SK-N-SH (cell line): ENCODE measurements at regions not wholly inside any gene's neighbourhood (a gene's known extent, or its start where the extent isn't known, plus 50 kb on each side); places are given as distances from the start of the nearest gene placed in this dataset.

Experiments used
- CTCF ChIA-PET: fragments of 300-600, 350-600 bp; formaldehyde crosslinking; extraction: SDS; loops from one replicate; lab custom pipeline; 2021; lab: Yijun Ruan, JAX
- POLR2A ChIA-PET: fragments of 350-600 bp; sonication (Branson Sonifier 250); formaldehyde crosslinking; extraction: SDS; loops from one replicate; lab custom pipeline; 2020; ENCODE audit warnings: antibody characterized with exemption, inconsistent platforms; lab: Yijun Ruan, JAX
- DNase-seq: peaks from one replicate; pipeline ENCODE4 v3.0.0; 2012
- H2AFZ ChIP-seq: fragments of 200-600 bp; sonication (generic); 2 replicates; pipeline ENCODE4 v1.8.1; 2016; ENCODE audit warnings: antibody characterized with exemption, mild to moderate bottlenecking, low read depth
- H3F3A ChIP-seq: fragments of 200-600 bp; sonication (generic); replicated peaks from 2 replicates; pipeline ENCODE3; 2016; ENCODE audit warnings: antibody characterized with exemption, mild to moderate bottlenecking; ENCODE audit not compliant: insufficient read depth
- H3K27ac ChIP-seq, 2 experiments: fragments of 200-500 bp in 1 of 2; fragments of 200-600 bp in 1 of 2; sonication (Bioruptor generic) in 1 of 2; sonication (generic), shearing (Covaris generic) in 1 of 2; 2 replicates each; pipeline versions ENCODE4 v1.5.1 to v1.6.1; 2014 to 2016; ENCODE audit warnings: low read depth in 2 of 2, inconsistent platforms in 1 of 2, low read length in 1 of 2, mild to moderate bottlenecking in 1 of 2, mixed read lengths in 1 of 2
- H3K27me3 ChIP-seq: fragments of 200-600 bp; sonication (generic), shearing (Covaris generic); 2 replicates; pipeline ENCODE4 v1.6.1; 2016; ENCODE audit warnings: mixed run types; ENCODE audit not compliant: insufficient read depth
- H3K36me3 ChIP-seq, 2 experiments: fragments of 200-500 bp in 1 of 2; fragments of 200-600 bp in 1 of 2; sonication (Bioruptor generic) in 1 of 2; sonication (generic) in 1 of 2; replicated peaks in 1 of 2; 2 replicates each; pipeline versions ENCODE3 to v1.5.1; 2014 to 2016; ENCODE audit warnings: low read length in 1 of 2, mild to moderate bottlenecking in 1 of 2; ENCODE audit not compliant: insufficient read depth in 2 of 2, control insufficient read depth in 1 of 2
- H3K4me1 ChIP-seq, 2 experiments: fragments of 200-500 bp in 1 of 2; fragments of 200-600 bp in 1 of 2; sonication (Bioruptor generic) in 1 of 2; sonication (generic), shearing (Covaris generic) in 1 of 2; 2 replicates each; pipeline versions ENCODE4 v1.5.1 to v1.6.1; 2014 to 2016; ENCODE audit warnings: low read depth in 1 of 2, low read length in 1 of 2, mixed run types in 1 of 2; ENCODE audit not compliant: insufficient read depth in 2 of 2, control insufficient read depth in 1 of 2
- H3K4me2 ChIP-seq: fragments of 200-600 bp; sonication (generic), shearing (Covaris generic); 2 replicates; pipeline ENCODE4 v1.6.1; 2017; ENCODE audit warnings: mixed run types
- H3K4me3 ChIP-seq, 2 experiments: fragments of 200-500 bp in 1 of 2; fragments of 200-600 bp in 1 of 2; sonication (Bioruptor generic) in 1 of 2; sonication (generic), shearing (Covaris generic) in 1 of 2; 2 replicates each; pipeline versions ENCODE4 v1.5.1 to v1.8.1; 2014 to 2016; ENCODE audit warnings: low read depth in 2 of 2, inconsistent platforms in 1 of 2, low read length in 1 of 2, mild to moderate bottlenecking in 1 of 2, mixed read lengths in 1 of 2, moderate library complexity in 1 of 2
- H3K79me2 ChIP-seq: fragments of 200-600 bp; sonication (generic); 2 replicates; pipeline ENCODE4 v1.8.1; 2017; ENCODE audit warnings: mild to moderate bottlenecking; ENCODE audit not compliant: insufficient read depth
- H3K9ac ChIP-seq: fragments of 200-600 bp; sonication (generic); 2 replicates; pipeline ENCODE4 v1.6.1; 2017; ENCODE audit warnings: mixed run types
- H3K9me2 ChIP-seq: fragments of 200-600 bp; sonication (generic); 2 replicates; pipeline ENCODE4 v1.6.1; 2017; ENCODE audit warnings: mixed run types
- H3K9me3 ChIP-seq: fragments of 200-600 bp; sonication (generic); 2 replicates; pipeline ENCODE4 v1.6.1; 2017; ENCODE audit warnings: mixed run types, mild to moderate bottlenecking, moderate library complexity
- H4K20me1 ChIP-seq: fragments of 200-600 bp; sonication (generic); 2 replicates; pipeline ENCODE4 v1.6.1; 2017; ENCODE audit warnings: mild to moderate bottlenecking, mixed run types; ENCODE audit not compliant: insufficient read depth
- CHD2 ChIP-seq: fragments of 150-350 bp; IDR thresholded peaks from 2 replicates; pipeline ENCODE4 v1.6.1; 2018; ENCODE audit warnings: low read length; ENCODE audit not compliant: partially characterized antibody
- EP300 ChIP-seq, 2 experiments: IDR thresholded peaks; 2 replicates each; pipeline versions ENCODE4 v1.4.0 to v1.6.1; 2012; ENCODE audit warnings: borderline replicate concordance in 1 of 2, low read depth in 1 of 2, low read length in 1 of 2
- EZH2phosphoT487 ChIP-seq: fragments of 200-600 bp; sonication (generic); IDR thresholded peaks from 2 replicates; pipeline ENCODE4 v1.6.1; 2017; ENCODE audit warnings: low read depth, mixed run types, mild to moderate bottlenecking, antibody characterized with exemption, moderate library complexity, borderline replicate concordance
- FOSL2 ChIP-seq: IDR thresholded peaks from 2 replicates; pipeline ENCODE4 v1.4.0; 2012; ENCODE audit warnings: low read depth, mild to moderate bottlenecking, moderate library complexity, borderline replicate concordance
- FOXJ3 ChIP-seq: sonication (generic); formaldehyde crosslinking; IDR thresholded peaks from 2 replicates; pipeline ENCODE4 v1.5.1; 2020; ENCODE audit warnings: mild to moderate bottlenecking, missing genetic modification reagents
- FOXM1 ChIP-seq: IDR thresholded peaks from 2 replicates; pipeline ENCODE4 v1.4.0; 2012; ENCODE audit warnings: low read depth, mild to moderate bottlenecking
- GABPA ChIP-seq: IDR thresholded peaks from 2 replicates; pipeline ENCODE4 v1.4.0; 2012; ENCODE audit warnings: low read depth, mild to moderate bottlenecking
- GATA2 ChIP-seq: sonication (generic); formaldehyde crosslinking; IDR thresholded peaks from 2 replicates; pipeline ENCODE4 v1.5.0; 2020; ENCODE audit warnings: mild to moderate bottlenecking, missing genetic modification reagents
- JUND ChIP-seq: IDR thresholded peaks from 2 replicates; pipeline ENCODE4 v1.4.0; 2012
- MEF2A ChIP-seq: IDR thresholded peaks from 2 replicates; pipeline ENCODE4 v1.4.0; 2012; ENCODE audit warnings: low read depth, borderline replicate concordance
- MXI1 ChIP-seq: IDR thresholded peaks from 2 replicates; pipeline ENCODE4 v1.6.1; 2012; ENCODE audit warnings: mild to moderate bottlenecking, low read depth, low read length, improper control_type of control experiment
- NFIC ChIP-seq: IDR thresholded peaks from 2 replicates; pipeline ENCODE4 v1.4.0; 2012; ENCODE audit warnings: borderline replicate concordance
- NRF1 ChIP-seq: IDR thresholded peaks from 2 replicates; pipeline ENCODE4 v1.6.1; 2012; ENCODE audit warnings: low read depth, mild to moderate bottlenecking, low read length
- RAD21 ChIP-seq: IDR thresholded peaks from 2 replicates; pipeline ENCODE4 v1.6.1; 2012; ENCODE audit warnings: mild to moderate bottlenecking, low read length
- RCOR1 ChIP-seq: fragments of 150-350 bp; IDR thresholded peaks from 2 replicates; pipeline ENCODE4 v1.6.1; 2017; ENCODE audit warnings: antibody characterized with exemption, low read length
- RFX5 ChIP-seq: IDR thresholded peaks from 2 replicates; pipeline ENCODE4 v1.6.1; 2012; ENCODE audit warnings: mild to moderate bottlenecking, improper control_type of control experiment, low read length
- RXRA ChIP-seq: IDR thresholded peaks from 2 replicates; pipeline ENCODE4 v1.4.0; 2012; ENCODE audit warnings: low read depth, mild to moderate bottlenecking, borderline replicate concordance
- SIN3A ChIP-seq: IDR thresholded peaks from 2 replicates; pipeline ENCODE4 v1.6.1; 2012; ENCODE audit warnings: low read depth, mild to moderate bottlenecking, low read length, moderate library complexity, borderline replicate concordance
- SMC3 ChIP-seq: IDR thresholded peaks from 2 replicates; pipeline ENCODE4 v1.6.1; 2012; ENCODE audit warnings: low read depth, low read length, improper control_type of control experiment
- TCF12 ChIP-seq: IDR thresholded peaks from 2 replicates; pipeline ENCODE4 v1.4.0; 2012
- YY1 ChIP-seq: IDR thresholded peaks from 2 replicates; pipeline ENCODE4 v1.4.0; 2012; ENCODE audit warnings: low read depth, mild to moderate bottlenecking
- WGBS: methylation state at CpG from one replicate; pipeline ENCODE4 v1.1.6; 2017; ENCODE audit warnings: low lambda C conversion rate; 5-methylcytosine and 5-hydroxymethylcytosine counted together
- TF ChIP-seq, protein P1 (sequence below): fragments of 200-600 bp; sonication (generic); IDR thresholded peaks from 2 replicates; pipeline ENCODE4 v1.6.1; 2017; ENCODE audit warnings: antibody characterized with exemption, mild to moderate bottlenecking, moderate library complexity
- TF ChIP-seq, protein P2 (sequence below): IDR thresholded peaks from 2 replicates; pipeline ENCODE4 v1.4.0; 2012; ENCODE audit warnings: low read depth
- TF ChIP-seq, protein P3 (sequence below): IDR thresholded peaks from 2 replicates; pipeline ENCODE4 v1.6.1; 2012; ENCODE audit warnings: mild to moderate bottlenecking, low read depth, low read length, moderate library complexity
- TF ChIP-seq, protein P4 (sequence below): IDR thresholded peaks from 2 replicates; pipeline ENCODE4; 2012

DNA sequence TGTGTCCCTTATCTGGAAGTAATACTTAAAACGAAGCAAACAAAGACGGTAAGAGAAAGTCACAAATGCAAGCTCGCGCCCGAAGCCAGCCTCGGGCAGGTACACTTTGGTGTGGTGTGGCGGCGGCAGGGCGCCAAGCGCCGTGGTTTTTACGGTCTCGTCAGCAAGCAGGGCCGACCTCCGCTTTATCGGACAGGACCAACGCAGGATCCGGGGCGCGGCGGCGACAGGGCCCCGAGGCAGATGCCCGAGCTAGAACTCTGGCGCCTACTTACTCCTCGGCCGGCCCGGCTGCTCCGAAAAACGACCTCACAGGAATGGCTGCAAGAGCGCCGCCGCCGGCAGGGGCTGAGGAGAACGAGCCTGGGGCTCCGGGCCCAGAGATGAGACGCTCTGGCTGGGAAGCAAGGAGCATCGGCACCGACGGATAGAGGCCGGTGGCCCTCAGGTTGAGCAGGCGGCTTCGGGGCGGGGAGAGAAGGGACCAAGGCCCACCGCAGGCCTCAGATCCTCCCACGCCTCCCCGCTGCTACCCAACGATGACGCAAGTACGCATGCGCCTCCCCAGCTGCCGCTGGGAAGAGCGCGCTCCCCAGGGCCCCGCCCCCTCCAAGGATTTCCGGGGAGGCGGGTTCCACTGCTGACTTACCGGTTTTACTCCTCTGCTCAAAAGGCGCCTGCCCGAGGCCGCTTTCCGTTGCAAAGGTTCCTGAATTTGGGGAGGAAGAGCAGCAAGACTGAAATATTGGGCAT, 60.6 kb downstream of the FAM217A start:
- ChIA-PET CTCF (interaction anchor here (0.6 to 1.9 kb wide), 10 partner anchors 9 to 781 kb away, joined by 3 to 6 read pairs (median 4); partner anchors contain the start of gene FAM50B), POLR2A (interaction anchor here (0.6 to 1.2 kb wide), 2 partner anchors 117 to 924 kb away, joined by 4 read pairs; partner anchors contain the start of gene ECI2)
- H3K4me3 ChIP-seq = peak overlapping the region; percentile 70 to 83
- H3K9me3 ChIP-seq = no peaks in the 10 kb centered on the region
- peak overlapping the region; percentile 94 for H3K9ac ChIP-seq
- peaks cover 0 to 11% of the 10 kb centered on the region in 2 experiments for H3K36me3 ChIP-seq
- 1% methylated on average over 38 of the region's 62 CpGs for WGBS
- H3K4me1 ChIP-seq = peaks cover 9 to 11% of the 10 kb centered on the region in 2 experiments; a peak in 2 of 4 replicates
- H3K79me2 ChIP-seq = peaks cover 81% of the 10 kb centered on the region
- H3K27ac ChIP-seq = peak overlapping the region; percentile 93 to 98
- H3K9me2 ChIP-seq = no peaks in the 10 kb centered on the region
- DNase-seq = peak; percentile 93
- H4K20me1 ChIP-seq = peaks cover 17% of the 10 kb centered on the region
- H3F3A ChIP-seq = peaks cover 33% of the 10 kb centered on the region
- peak overlapping the region; percentile 74 for H3K4me2 ChIP-seq
- no peaks in the 10 kb centered on the region for H3K27me3 ChIP-seq
- H2AFZ ChIP-seq = peak overlapping the region; percentile 76
- TF ChIP-seq MXI1 = peak; percentile 82
- TF ChIP-seq EP300 (IDR thresholded peaks at IDR 0.05; ENCODE audit: borderline replicate concordance in 1 of 2, low read depth in 1 of 2, low read length in 1 of 2) = no peak
- no peak for TF ChIP-seq YY1
- no peak for TF ChIP-seq RAD21
- TF ChIP-seq NRF1 = peak; percentile 71
- TF ChIP-seq JUND = no peak
- no peak for TF ChIP-seq RXRA
- peak; percentile 41 for TF ChIP-seq CHD2
- TF ChIP-seq MEF2A = no peak
- TF ChIP-seq SMC3 = no peak
- no peak; the same call in 1 of the 2 replicates for TF ChIP-seq GATA2 (CRISPR knock-in tag)
- no peak for TF ChIP-seq TCF12
- TF ChIP-seq FOSL2 = no peak
- TF ChIP-seq FOXJ3 (CRISPR knock-in tag) = 0 out of 2 replicates have a peak, but pooled peaks have one; percentile 19
- TF ChIP-seq, protein P1, sequence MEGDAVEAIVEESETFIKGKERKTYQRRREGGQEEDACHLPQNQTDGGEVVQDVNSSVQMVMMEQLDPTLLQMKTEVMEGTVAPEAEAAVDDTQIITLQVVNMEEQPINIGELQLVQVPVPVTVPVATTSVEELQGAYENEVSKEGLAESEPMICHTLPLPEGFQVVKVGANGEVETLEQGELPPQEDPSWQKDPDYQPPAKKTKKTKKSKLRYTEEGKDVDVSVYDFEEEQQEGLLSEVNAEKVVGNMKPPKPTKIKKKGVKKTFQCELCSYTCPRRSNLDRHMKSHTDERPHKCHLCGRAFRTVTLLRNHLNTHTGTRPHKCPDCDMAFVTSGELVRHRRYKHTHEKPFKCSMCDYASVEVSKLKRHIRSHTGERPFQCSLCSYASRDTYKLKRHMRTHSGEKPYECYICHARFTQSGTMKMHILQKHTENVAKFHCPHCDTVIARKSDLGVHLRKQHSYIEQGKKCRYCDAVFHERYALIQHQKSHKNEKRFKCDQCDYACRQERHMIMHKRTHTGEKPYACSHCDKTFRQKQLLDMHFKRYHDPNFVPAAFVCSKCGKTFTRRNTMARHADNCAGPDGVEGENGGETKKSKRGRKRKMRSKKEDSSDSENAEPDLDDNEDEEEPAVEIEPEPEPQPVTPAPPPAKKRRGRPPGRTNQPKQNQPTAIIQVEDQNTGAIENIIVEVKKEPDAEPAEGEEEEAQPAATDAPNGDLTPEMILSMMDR = peak; percentile 50
- peak; percentile 69 for TF ChIP-seq GABPA
- no peak for TF ChIP-seq EZH2phosphoT487
- TF ChIP-seq FOXM1 = no peak
- TF ChIP-seq, protein P2, sequence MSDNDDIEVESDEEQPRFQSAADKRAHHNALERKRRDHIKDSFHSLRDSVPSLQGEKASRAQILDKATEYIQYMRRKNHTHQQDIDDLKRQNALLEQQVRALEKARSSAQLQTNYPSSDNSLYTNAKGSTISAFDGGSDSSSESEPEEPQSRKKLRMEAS = peak; percentile 57
- TF ChIP-seq, protein P3, sequence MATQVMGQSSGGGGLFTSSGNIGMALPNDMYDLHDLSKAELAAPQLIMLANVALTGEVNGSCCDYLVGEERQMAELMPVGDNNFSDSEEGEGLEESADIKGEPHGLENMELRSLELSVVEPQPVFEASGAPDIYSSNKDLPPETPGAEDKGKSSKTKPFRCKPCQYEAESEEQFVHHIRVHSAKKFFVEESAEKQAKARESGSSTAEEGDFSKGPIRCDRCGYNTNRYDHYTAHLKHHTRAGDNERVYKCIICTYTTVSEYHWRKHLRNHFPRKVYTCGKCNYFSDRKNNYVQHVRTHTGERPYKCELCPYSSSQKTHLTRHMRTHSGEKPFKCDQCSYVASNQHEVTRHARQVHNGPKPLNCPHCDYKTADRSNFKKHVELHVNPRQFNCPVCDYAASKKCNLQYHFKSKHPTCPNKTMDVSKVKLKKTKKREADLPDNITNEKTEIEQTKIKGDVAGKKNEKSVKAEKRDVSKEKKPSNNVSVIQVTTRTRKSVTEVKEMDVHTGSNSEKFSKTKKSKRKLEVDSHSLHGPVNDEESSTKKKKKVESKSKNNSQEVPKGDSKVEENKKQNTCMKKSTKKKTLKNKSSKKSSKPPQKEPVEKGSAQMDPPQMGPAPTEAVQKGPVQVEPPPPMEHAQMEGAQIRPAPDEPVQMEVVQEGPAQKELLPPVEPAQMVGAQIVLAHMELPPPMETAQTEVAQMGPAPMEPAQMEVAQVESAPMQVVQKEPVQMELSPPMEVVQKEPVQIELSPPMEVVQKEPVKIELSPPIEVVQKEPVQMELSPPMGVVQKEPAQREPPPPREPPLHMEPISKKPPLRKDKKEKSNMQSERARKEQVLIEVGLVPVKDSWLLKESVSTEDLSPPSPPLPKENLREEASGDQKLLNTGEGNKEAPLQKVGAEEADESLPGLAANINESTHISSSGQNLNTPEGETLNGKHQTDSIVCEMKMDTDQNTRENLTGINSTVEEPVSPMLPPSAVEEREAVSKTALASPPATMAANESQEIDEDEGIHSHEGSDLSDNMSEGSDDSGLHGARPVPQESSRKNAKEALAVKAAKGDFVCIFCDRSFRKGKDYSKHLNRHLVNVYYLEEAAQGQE = no peak
- no peak for TF ChIP-seq RFX5
- peak; percentile 10; the same call in 1 of the 2 replicates for TF ChIP-seq RCOR1
- TF ChIP-seq SIN3A = no peak
- no peak for TF ChIP-seq NFIC
- TF ChIP-seq, protein P4, sequence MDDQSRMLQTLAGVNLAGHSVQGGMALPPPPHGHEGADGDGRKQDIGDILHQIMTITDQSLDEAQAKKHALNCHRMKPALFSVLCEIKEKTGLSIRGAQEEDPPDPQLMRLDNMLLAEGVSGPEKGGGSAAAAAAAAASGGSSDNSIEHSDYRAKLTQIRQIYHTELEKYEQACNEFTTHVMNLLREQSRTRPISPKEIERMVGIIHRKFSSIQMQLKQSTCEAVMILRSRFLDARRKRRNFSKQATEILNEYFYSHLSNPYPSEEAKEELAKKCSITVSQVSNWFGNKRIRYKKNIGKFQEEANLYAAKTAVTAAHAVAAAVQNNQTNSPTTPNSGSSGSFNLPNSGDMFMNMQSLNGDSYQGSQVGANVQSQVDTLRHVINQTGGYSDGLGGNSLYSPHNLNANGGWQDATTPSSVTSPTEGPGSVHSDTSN = no peak
